HUDEP-2 (cell line): ENCODE measurements at regions not wholly inside any gene's neighbourhood (a gene's known extent, or its start where the extent isn't known, plus 50 kb on each side); places are given as distances from the start of the nearest gene placed in this dataset.

Experiments used
- DNase-seq, 76 experiments: peaks; one replicate each; lab custom pipeline; 2025; ENCODE audit not compliant: unreplicated experiment in 76 of 76; lab: John Stamatoyannopoulos, UW

GRCh38 chr4:56243107-56243506 lies 144.2 kb downstream of the AASDH start:
- no peak for DNase-seq

- DNase-seq = no peak
Observed at GRCh38 chr4:56241500-56241899, 145.8 kb downstream of the AASDH start.

- no peak for DNase-seq
Observed at GRCh38 chr4:56240554-56241174, 146.6 kb downstream of the AASDH start.

GRCh38 chr4:56238251-56238650 lies 149.0 kb downstream of the AASDH start:
- DNase-seq = no peak

GRCh38 chr4:56235725-56236124 lies 151.6 kb downstream of the AASDH start:
- DNase-seq = no peak

GRCh38 chr4:56235011-56235410 lies 152.3 kb downstream of the AASDH start:
- no peak for DNase-seq

- DNase-seq = no peak
Observed at GRCh38 chr4:56234098-56234497, 153.2 kb downstream of the AASDH start.

- DNase-seq = no peak
Observed at GRCh38 chr4:56231410-56231809, 155.9 kb downstream of the AASDH start.

GRCh38 chr4:56229947-56230346 lies 157.3 kb downstream of the AASDH start:
- no peak for DNase-seq

GRCh38 chr4:56227301-56227835 lies 159.9 kb downstream of the AASDH start:
- no peak for DNase-seq

GRCh38 chr4:56226579-56226978 lies 160.7 kb downstream of the AASDH start:
- DNase-seq = no peak

- no peak for DNase-seq
Observed at GRCh38 chr4:56224641-56225040, 162.7 kb downstream of the AASDH start.

GRCh38 chr4:56222514-56222913 lies 164.8 kb downstream of the AASDH start:
- no peak for DNase-seq

GRCh38 chr4:56220261-56220660 lies 167.0 kb downstream of the AASDH start:
- no peak for DNase-seq

GRCh38 chr4:56219447-56219846 lies 167.8 kb downstream of the AASDH start:
- DNase-seq = no peak

- no peak for DNase-seq
Observed at GRCh38 chr4:56218230-56218895, 168.9 kb downstream of the AASDH start.

- DNase-seq = peak in 46 of 76 experiments; percentile 1 to 73 (median 25)
Observed at GRCh38 chr4:56217343-56217890, 169.9 kb downstream of the AASDH start.

GRCh38 chr4:56215901-56216300 lies 171.4 kb downstream of the AASDH start:
- peak in 61 of 76 experiments; percentile 1 to 72 (median 43) for DNase-seq

GRCh38 chr4:56215141-56215783 lies 172.0 kb downstream of the AASDH start:
- DNase-seq = no peak

GRCh38 chr4:56213543-56213942 lies 173.7 kb downstream of the AASDH start:
- no peak for DNase-seq

GRCh38 chr4:56212774-56213173 lies 174.5 kb downstream of the AASDH start:
- DNase-seq = no peak
